ENCODE measurements at regions not wholly inside any gene's neighbourhood (a gene's known extent, or its start where the extent isn't known, plus 50 kb on each side); places are given as distances from the start of the nearest gene placed in this dataset.

DNA sequence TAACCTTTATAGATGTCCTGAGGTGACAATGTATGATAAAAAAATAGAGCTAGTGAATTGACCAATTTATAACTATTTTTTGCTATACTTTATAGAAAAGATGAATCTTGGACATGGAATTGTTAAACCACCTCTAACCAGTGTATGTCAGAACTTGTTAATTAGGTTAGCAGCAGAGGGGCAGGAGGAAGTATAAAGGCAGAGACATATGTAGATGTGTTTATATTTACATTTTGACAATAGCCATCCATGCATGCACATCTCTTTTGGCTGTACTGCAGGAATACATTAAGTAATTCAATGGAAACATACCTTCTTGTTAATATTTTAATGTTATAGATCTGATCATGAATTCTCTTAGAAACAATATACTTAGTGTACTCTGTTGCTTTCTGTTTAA is 254.6 kb upstream of the NT5E start:
- TF ChIP-seq, protein P1, sequence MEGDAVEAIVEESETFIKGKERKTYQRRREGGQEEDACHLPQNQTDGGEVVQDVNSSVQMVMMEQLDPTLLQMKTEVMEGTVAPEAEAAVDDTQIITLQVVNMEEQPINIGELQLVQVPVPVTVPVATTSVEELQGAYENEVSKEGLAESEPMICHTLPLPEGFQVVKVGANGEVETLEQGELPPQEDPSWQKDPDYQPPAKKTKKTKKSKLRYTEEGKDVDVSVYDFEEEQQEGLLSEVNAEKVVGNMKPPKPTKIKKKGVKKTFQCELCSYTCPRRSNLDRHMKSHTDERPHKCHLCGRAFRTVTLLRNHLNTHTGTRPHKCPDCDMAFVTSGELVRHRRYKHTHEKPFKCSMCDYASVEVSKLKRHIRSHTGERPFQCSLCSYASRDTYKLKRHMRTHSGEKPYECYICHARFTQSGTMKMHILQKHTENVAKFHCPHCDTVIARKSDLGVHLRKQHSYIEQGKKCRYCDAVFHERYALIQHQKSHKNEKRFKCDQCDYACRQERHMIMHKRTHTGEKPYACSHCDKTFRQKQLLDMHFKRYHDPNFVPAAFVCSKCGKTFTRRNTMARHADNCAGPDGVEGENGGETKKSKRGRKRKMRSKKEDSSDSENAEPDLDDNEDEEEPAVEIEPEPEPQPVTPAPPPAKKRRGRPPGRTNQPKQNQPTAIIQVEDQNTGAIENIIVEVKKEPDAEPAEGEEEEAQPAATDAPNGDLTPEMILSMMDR (IDR thresholded peaks at IDR 0.05; ENCODE audit: low read length) = no peak
- no peak for TF ChIP-seq EZH2 (IDR thresholded peaks at IDR 0.05; ENCODE audit: borderline replicate concordance, low read length)
- no peak overlapping the region for H3K4me2 ChIP-seq (ENCODE audit: low read length)
- H3K9ac ChIP-seq (ENCODE audit: low read length) = no peak overlapping the region
- no peaks in the 10 kb centered on the region for H3K79me2 ChIP-seq (ENCODE audit: insufficient read depth, low read length)
- no peaks in the 10 kb centered on the region for H4K20me1 ChIP-seq (ENCODE audit: insufficient read depth, low read length)
- H3K36me3 ChIP-seq (ENCODE audit: insufficient read depth, low read length) = no peaks in the 10 kb centered on the region
- H3K9me3 ChIP-seq (ENCODE audit: low read length) = no peaks in the 10 kb centered on the region
- H3K27ac ChIP-seq (ENCODE audit: low read depth, low read length, poor library complexity, severe bottlenecking) = no peak overlapping the region
- H3K4me1 ChIP-seq (ENCODE audit: insufficient read depth, low read length, severe bottlenecking) = no peaks in the 10 kb centered on the region
- no peak overlapping the region for H3K4me3 ChIP-seq (ENCODE audit: low read depth, low read length, poor library complexity, severe bottlenecking)
- H2AFZ ChIP-seq (ENCODE audit: low read length) = no peak overlapping the region
- no peaks in the 10 kb centered on the region for H3F3A ChIP-seq (ENCODE audit: insufficient read depth, low read length)
- H3K9me2 ChIP-seq (ENCODE audit: low read depth, low read length) = no peaks in the 10 kb centered on the region
- no peaks in the 10 kb centered on the region for H3K27me3 ChIP-seq (ENCODE audit: insufficient read depth, low read length)

DNA sequence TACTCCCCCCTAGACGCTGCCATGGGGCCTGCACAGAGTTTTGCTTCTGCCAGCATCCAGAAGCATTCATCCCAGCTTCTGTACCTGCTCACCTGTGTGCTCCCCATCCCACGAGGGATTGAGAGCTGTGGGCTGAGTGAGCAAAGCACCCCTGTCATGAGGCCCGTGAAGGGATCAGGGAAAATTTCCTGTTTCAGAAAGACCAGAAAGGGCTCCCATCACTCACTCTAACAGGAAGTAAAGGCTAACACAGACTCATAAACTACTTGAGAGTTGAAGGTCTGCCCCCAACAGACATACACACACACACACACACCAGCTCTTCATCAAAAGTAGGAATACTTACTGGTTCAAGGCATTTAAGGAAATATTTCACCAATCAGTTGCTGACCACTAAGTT is 256.5 kb upstream of the NT5E start:
- H3K4me1 ChIP-seq (ENCODE audit: insufficient read depth, low read length, severe bottlenecking) = no peaks in the 10 kb centered on the region
- no peak overlapping the region for H3K9ac ChIP-seq (ENCODE audit: low read length)
- H3F3A ChIP-seq (ENCODE audit: insufficient read depth, low read length) = no peaks in the 10 kb centered on the region
- H3K36me3 ChIP-seq (ENCODE audit: insufficient read depth, low read length) = no peaks in the 10 kb centered on the region
- no peaks in the 10 kb centered on the region for H4K20me1 ChIP-seq (ENCODE audit: insufficient read depth, low read length)
- no peak overlapping the region for H3K27ac ChIP-seq (ENCODE audit: low read depth, low read length, poor library complexity, severe bottlenecking)
- H2AFZ ChIP-seq (ENCODE audit: low read length) = no peak overlapping the region
- H3K9me2 ChIP-seq (ENCODE audit: low read depth, low read length) = no peaks in the 10 kb centered on the region
- TF ChIP-seq, protein P1 (IDR thresholded peaks at IDR 0.05; ENCODE audit: low read length) = no peak
- TF ChIP-seq EZH2 (IDR thresholded peaks at IDR 0.05; ENCODE audit: borderline replicate concordance, low read length) = no peak
- no peaks in the 10 kb centered on the region for H3K27me3 ChIP-seq (ENCODE audit: insufficient read depth, low read length)
- no peak overlapping the region for H3K4me2 ChIP-seq (ENCODE audit: low read length)
- no peaks in the 10 kb centered on the region for H3K9me3 ChIP-seq (ENCODE audit: low read length)
- no peaks in the 10 kb centered on the region for H3K79me2 ChIP-seq (ENCODE audit: insufficient read depth, low read length)
- no peak overlapping the region for H3K4me3 ChIP-seq (ENCODE audit: low read depth, low read length, poor library complexity, severe bottlenecking)

DNA sequence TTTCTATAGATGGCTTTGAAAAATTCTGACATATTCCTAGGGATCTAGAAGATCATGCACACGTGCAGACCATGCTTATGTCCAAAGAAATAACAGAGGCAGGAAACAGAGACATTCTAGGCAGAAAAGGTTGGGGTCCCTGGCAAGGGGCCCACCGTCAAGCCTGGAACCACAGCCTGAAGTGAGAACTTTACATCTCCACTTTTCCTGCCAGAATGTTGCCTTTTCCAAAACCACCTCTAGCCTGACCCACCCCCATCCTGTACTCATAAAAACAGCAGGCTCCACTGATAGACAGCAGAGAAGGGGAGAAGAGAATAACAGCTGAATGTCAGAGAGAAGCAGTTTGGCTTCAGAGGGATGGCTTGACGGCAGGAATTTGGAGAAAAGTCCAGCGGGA is 257.3 kb upstream of the NT5E start:
- Histone ChIP-seq H3K27me3 (ENCODE audit: insufficient read depth, low read length) (no peaks in the 10 kb centered on the region), H3K9me3 (ENCODE audit: low read length) (no peaks in the 10 kb centered on the region), H3K9me2 (ENCODE audit: low read depth, low read length) (no peaks in the 10 kb centered on the region), H3K4me3 (ENCODE audit: low read depth, low read length, poor library complexity, severe bottlenecking) (no peak overlapping the region), H3F3A (ENCODE audit: insufficient read depth, low read length) (no peaks in the 10 kb centered on the region), H3K27ac (ENCODE audit: low read depth, low read length, poor library complexity, severe bottlenecking) (no peak overlapping the region), H2AFZ (ENCODE audit: low read length) (no peak overlapping the region), H3K4me2 (ENCODE audit: low read length) (no peak overlapping the region), H3K9ac (ENCODE audit: low read length) (no peak overlapping the region), H3K36me3 (ENCODE audit: insufficient read depth, low read length) (no peaks in the 10 kb centered on the region), H3K79me2 (ENCODE audit: insufficient read depth, low read length) (no peaks in the 10 kb centered on the region), H4K20me1 (ENCODE audit: insufficient read depth, low read length) (no peaks in the 10 kb centered on the region), H3K4me1 (ENCODE audit: insufficient read depth, low read length, severe bottlenecking) (no peaks in the 10 kb centered on the region)
- TF ChIP-seq, protein P1 (IDR thresholded peaks at IDR 0.05; ENCODE audit: low read length) = no peak
- no peak for TF ChIP-seq EZH2 (IDR thresholded peaks at IDR 0.05; ENCODE audit: borderline replicate concordance, low read length)
